Activated naive CD8-positive, alpha-beta T cell (primary cell): ENCODE measurements at regions not wholly inside any gene's neighbourhood (a gene's known extent, or its start where the extent isn't known, plus 50 kb on each side); places are given as distances from the start of the nearest gene placed in this dataset.

Experiments
- H3K27ac Mint-ChIP-seq: one replicate; pipeline ENCODE4 v1.8.0; 2021; ENCODE audit warnings: mixed read lengths
- H3K27me3 Mint-ChIP-seq: one replicate; pipeline ENCODE4 v1.8.0; 2021; ENCODE audit warnings: mixed read lengths
- H3K36me3 Mint-ChIP-seq: one replicate; pipeline ENCODE4 v1.8.0; 2021; ENCODE audit warnings: mixed read lengths
- H3K4me1 Mint-ChIP-seq: one replicate; pipeline ENCODE4 v1.8.0; 2021; ENCODE audit warnings: low read depth, mixed read lengths
- H3K4me3 Mint-ChIP-seq: one replicate; pipeline ENCODE4 v1.8.0; 2021; ENCODE audit warnings: mild to moderate bottlenecking, mixed read lengths
- H3K9me3 Mint-ChIP-seq: one replicate; pipeline ENCODE4 v1.8.0; 2021; ENCODE audit warnings: low read depth, mixed read lengths

DNA sequence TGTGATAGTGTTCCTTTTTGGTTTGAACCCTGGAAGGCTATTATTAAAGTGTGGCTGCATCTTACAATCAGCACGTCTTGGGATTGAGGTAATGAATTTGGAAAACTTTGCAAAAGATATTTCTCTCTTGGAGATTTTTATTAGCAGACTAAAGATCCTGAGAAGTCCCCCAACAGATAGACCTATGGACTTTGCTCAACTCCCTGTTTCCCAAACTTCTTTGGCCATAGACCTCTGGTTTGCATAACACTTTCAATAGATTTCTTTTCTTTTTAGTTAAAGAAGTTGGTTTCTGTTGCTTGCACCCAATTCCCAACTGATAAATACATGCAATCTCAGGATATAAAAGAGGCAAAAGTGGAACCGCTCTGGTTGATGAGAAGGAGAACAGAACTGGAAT is 465.8 kb upstream of the PROK2 start:
- Mint-ChIP-seq H3K27ac (no peak overlapping the region), H3K9me3 (no peaks in the 10 kb centered on the region), H3K27me3 (no peaks in the 10 kb centered on the region), H3K4me1 (peaks cover 5% of the 10 kb centered on the region), H3K4me3 (no peak overlapping the region), H3K36me3 (no peaks in the 10 kb centered on the region)

GRCh38 chr3:72248869-72249268 is 463.9 kb upstream of the PROK2 start:
- Mint-ChIP-seq H3K27me3 (no peaks in the 10 kb centered on the region), H3K4me1 (no peaks in the 10 kb centered on the region), H3K36me3 (no peaks in the 10 kb centered on the region)

DNA sequence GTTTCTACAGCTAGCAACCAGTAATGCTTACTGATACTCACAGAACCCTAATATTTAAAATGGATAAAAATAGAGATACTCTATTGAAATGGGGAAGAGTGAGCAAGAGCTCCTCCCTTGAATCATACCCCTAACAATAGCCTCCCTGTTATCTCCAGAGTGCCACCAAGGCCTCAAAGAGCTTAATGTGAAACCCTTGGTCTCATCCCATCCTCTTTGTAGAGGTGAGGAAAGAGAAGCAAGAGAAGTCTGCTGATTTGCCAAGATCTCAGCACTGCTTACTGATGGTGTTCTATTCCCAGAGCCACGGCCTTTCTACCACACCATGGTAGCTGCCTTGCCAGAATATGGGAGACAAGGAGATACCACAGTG is 463.4 kb upstream of the PROK2 start:
- H3K27me3 Mint-ChIP-seq: no peaks in the 10 kb centered on the region
- H3K36me3 Mint-ChIP-seq: no peaks in the 10 kb centered on the region
- H3K4me3 Mint-ChIP-seq: no peak overlapping the region
- no peaks in the 10 kb centered on the region for H3K9me3 Mint-ChIP-seq
- no peaks in the 10 kb centered on the region for H3K4me1 Mint-ChIP-seq
- no peak overlapping the region for H3K27ac Mint-ChIP-seq

More at GRCh38 chr3:72248869-72249268, 463.9 kb upstream of the PROK2 start:
- Mint-ChIP-seq H3K4me3 (no peak overlapping the region), H3K27ac (no peak overlapping the region), H3K9me3 (no peaks in the 10 kb centered on the region)

- Mint-ChIP-seq H3K27ac (no peak overlapping the region), H3K36me3 (no peaks in the 10 kb centered on the region), H3K9me3 (no peaks in the 10 kb centered on the region), H3K4me3 (no peak overlapping the region), H3K27me3 (no peaks in the 10 kb centered on the region), H3K4me1 (no peaks in the 10 kb centered on the region)
These were observed 462.9 kb upstream of the PROK2 start for GRCh38 chr3:72247645-72248388.

- Mint-ChIP-seq H3K4me3 (no peak overlapping the region), H3K36me3 (no peaks in the 10 kb centered on the region), H3K27ac (no peak overlapping the region)
These were observed 462.2 kb upstream of the PROK2 start for GRCh38 chr3:72247126-72247525.

DNA sequence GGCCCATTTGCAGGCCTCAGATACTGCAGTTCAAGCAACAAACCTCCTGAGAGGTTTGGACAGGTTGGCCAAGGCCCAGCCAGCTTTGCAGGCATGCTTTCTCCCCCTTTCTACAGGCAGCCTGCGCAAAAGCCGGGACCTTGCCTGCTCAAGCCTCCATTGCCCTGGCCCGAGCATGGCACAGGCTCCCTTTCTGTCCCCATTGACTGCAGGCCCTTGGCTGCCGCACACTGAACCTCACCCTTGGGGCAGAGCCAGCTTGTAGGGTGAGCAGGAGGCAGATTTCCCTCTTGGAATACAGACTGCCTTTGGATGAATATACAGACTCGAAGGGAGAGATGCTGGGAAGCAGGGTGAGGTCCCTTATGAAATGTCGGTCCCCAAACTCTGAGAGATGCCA is 461.7 kb upstream of the PROK2 start:
- no peaks in the 10 kb centered on the region for H3K36me3 Mint-ChIP-seq
- no peaks in the 10 kb centered on the region for H3K9me3 Mint-ChIP-seq
- H3K4me1 Mint-ChIP-seq: peaks cover 2% of the 10 kb centered on the region
- H3K27me3 Mint-ChIP-seq: no peaks in the 10 kb centered on the region
- no peak overlapping the region for H3K4me3 Mint-ChIP-seq
- H3K27ac Mint-ChIP-seq: no peak overlapping the region

More at GRCh38 chr3:72247126-72247525, 462.2 kb upstream of the PROK2 start:
- no peaks in the 10 kb centered on the region for H3K27me3 Mint-ChIP-seq
- no peaks in the 10 kb centered on the region for H3K9me3 Mint-ChIP-seq
- H3K4me1 Mint-ChIP-seq: no peaks in the 10 kb centered on the region

DNA sequence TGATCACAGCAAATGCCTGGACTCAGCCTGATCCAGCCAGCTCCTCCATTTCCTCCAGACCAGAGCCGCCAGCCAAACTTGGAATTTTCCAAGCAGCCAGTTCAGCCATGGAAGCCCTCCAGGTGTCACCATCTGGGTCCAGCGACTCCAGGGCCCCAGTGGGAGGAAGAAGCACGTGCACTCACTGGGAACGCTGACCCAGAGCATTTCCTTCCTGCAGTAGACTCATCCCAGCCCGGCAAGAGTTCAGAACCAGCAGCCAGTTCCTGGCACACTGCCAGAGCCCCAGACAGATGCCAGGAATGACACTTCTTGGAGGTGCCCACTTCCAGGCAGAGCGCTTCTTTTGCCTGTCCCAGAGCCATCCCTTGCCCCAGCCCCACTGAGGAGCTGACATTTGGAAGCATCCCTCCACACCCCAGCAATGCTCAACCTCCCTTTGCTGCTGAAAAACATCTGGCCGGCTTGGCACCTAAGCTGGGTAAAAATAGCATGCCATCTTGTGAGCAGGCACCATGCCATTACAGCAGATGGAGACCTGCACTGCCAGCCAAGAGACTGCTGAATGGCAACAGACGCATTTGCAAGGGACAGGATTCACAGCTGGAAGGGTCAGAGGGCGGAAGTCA is 460.3 kb upstream of the PROK2 start:
- Mint-ChIP-seq H3K27me3 (no peaks in the 10 kb centered on the region), H3K4me3 (no peak overlapping the region), H3K4me1 (peaks cover 5% of the 10 kb centered on the region), H3K9me3 (no peaks in the 10 kb centered on the region), H3K36me3 (no peaks in the 10 kb centered on the region), H3K27ac (no peak overlapping the region)

DNA sequence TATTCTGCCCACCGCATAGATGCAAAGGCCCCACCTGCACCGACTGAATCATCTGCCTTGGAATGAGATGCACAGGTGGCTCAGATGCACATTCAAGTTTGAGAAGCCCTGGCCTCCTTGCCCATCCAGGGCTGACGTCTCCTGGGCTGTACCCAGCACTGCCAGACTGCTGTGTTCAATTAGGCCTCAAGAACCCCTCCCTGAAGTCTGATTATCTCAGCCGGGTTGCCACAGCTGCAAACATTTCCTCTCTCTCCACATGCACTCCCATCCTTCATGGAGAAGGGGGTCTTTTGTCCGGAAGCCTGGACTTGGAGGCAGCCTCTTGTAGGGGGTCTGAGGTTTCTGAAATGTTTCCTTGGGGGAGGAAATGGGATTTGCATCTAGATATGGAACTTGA is 459.4 kb upstream of the PROK2 start:
- H3K9me3 Mint-ChIP-seq: no peaks in the 10 kb centered on the region
- H3K27ac Mint-ChIP-seq: no peak overlapping the region
- no peaks in the 10 kb centered on the region for H3K36me3 Mint-ChIP-seq
- no peak overlapping the region for H3K4me3 Mint-ChIP-seq
- peaks cover 5% of the 10 kb centered on the region for H3K4me1 Mint-ChIP-seq
- no peaks in the 10 kb centered on the region for H3K27me3 Mint-ChIP-seq

GRCh38 chr3:72242326-72242725 is 457.4 kb upstream of the PROK2 start:
- no peaks in the 10 kb centered on the region for H3K27me3 Mint-ChIP-seq

DNA sequence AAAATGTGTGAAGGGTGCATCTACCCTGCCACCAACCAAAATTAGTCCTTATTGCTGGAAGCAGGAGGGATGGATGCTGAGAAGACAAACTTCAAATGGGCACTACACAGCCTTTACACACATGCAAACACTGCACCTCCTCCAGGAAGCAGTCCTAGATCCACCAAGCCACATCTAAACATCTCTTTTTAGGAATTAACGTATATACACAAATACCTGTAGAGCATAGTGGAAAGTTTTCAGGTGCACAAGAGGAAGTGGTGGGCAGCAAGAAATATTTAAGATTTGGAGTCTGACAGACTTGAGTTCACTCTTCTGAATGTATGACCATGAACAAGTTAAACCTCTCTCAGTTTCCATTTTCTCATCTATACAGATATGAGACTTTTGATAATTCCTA is 456.6 kb upstream of the PROK2 start:
- Mint-ChIP-seq H3K27me3 (no peaks in the 10 kb centered on the region), H3K9me3 (no peaks in the 10 kb centered on the region), H3K4me1 (peaks cover 5% of the 10 kb centered on the region), H3K27ac (no peak overlapping the region), H3K4me3 (no peak overlapping the region), H3K36me3 (no peaks in the 10 kb centered on the region)

More at GRCh38 chr3:72242326-72242725, 457.4 kb upstream of the PROK2 start:
- Mint-ChIP-seq H3K9me3 (no peaks in the 10 kb centered on the region), H3K4me3 (no peak overlapping the region), H3K4me1 (peaks cover 5% of the 10 kb centered on the region), H3K36me3 (no peaks in the 10 kb centered on the region), H3K27ac (no peak overlapping the region)

GRCh38 chr3:72240531-72240930 is 455.6 kb upstream of the PROK2 start:
- no peaks in the 10 kb centered on the region for H3K27me3 Mint-ChIP-seq
- no peaks in the 10 kb centered on the region for H3K36me3 Mint-ChIP-seq
- H3K4me3 Mint-ChIP-seq: no peak overlapping the region
- no peak overlapping the region for H3K27ac Mint-ChIP-seq
- peaks cover 5% of the 10 kb centered on the region for H3K4me1 Mint-ChIP-seq
- no peaks in the 10 kb centered on the region for H3K9me3 Mint-ChIP-seq

- H3K4me3 Mint-ChIP-seq: no peak overlapping the region
- H3K27ac Mint-ChIP-seq: no peak overlapping the region
- no peaks in the 10 kb centered on the region for H3K36me3 Mint-ChIP-seq
- no peaks in the 10 kb centered on the region for H3K27me3 Mint-ChIP-seq
- no peaks in the 10 kb centered on the region for H3K9me3 Mint-ChIP-seq
- peaks cover 5% of the 10 kb centered on the region for H3K4me1 Mint-ChIP-seq
These were observed 453.9 kb upstream of the PROK2 start for GRCh38 chr3:72238801-72239200.

GRCh38 chr3:72238010-72238691 is 453.2 kb upstream of the PROK2 start:
- Mint-ChIP-seq H3K9me3 (no peaks in the 10 kb centered on the region), H3K27ac (no peak overlapping the region), H3K36me3 (no peaks in the 10 kb centered on the region), H3K27me3 (no peaks in the 10 kb centered on the region), H3K4me1 (peaks cover 5% of the 10 kb centered on the region), H3K4me3 (no peak overlapping the region)

- Mint-ChIP-seq H3K27ac (no peak overlapping the region), H3K9me3 (no peaks in the 10 kb centered on the region), H3K4me3 (no peak overlapping the region), H3K27me3 (no peaks in the 10 kb centered on the region), H3K4me1 (peaks cover 5% of the 10 kb centered on the region), H3K36me3 (no peaks in the 10 kb centered on the region)
These were observed 452.7 kb upstream of the PROK2 start for GRCh38 chr3:72237679-72238009.

DNA sequence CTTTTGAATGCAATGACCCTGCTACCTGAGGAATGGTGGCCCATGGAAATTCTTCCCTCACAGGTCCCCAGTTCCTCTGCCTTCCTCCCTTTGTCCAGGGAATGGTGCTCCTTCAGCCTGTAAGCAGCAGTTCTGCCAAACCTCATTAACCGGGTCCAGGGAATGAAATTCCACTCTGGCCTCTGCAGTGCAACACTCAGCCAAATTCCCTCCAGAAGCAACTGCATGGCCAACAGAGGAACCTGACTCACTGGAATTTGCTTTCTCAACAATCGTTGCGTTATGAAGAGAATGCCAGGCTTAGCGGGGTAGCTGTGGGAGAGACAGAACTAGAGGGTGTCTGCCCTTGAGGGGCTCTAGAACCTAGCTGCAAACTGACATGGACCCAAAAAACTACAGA is 449.4 kb upstream of the PROK2 start:
- no peak overlapping the region for H3K27ac Mint-ChIP-seq
- H3K36me3 Mint-ChIP-seq: no peaks in the 10 kb centered on the region
- H3K27me3 Mint-ChIP-seq: no peaks in the 10 kb centered on the region
- H3K9me3 Mint-ChIP-seq: no peaks in the 10 kb centered on the region
- H3K4me1 Mint-ChIP-seq: no peaks in the 10 kb centered on the region
- H3K4me3 Mint-ChIP-seq: no peak overlapping the region
